ENCODE measurements at regions not wholly inside any gene's neighbourhood (a gene's known extent, or its start where the extent isn't known, plus 50 kb on each side); places are given as distances from the start of the nearest gene placed in this dataset.

DNA sequence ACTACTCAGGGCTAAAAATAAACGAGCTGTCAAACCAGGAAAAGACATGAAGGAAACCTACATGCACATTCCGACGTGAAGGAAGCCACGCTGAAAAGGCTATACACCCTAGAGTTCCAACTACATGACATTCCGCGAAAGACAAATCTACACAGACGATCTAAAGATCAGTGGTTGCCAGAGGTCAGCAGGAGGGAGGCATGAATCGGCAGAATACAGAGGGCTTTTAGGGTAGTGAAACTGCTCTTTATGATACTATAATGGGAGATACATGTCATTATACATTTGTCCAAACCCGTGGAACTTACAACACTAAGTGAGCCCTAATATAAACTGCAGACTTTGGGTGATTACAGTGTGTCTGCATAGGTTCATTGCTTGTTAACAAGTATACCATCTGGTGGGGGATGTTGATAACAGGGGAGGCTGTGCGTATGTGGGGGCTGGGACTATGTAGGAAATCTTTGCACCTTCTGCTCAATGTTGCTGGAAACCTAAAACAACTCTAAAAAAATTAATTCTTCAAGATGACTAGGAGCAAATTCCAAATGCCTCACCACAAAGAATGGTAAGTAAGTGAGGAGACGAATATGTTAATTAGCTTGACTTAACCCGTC is 132.2 kb upstream of the CDH4 start:
- TF ChIP-seq EZH2phosphoT487 (IDR thresholded peaks at IDR 0.05) (no peak), EZH2 (IDR thresholded peaks at IDR 0.05) (no peak)
- TF ChIP-seq, protein P1, sequence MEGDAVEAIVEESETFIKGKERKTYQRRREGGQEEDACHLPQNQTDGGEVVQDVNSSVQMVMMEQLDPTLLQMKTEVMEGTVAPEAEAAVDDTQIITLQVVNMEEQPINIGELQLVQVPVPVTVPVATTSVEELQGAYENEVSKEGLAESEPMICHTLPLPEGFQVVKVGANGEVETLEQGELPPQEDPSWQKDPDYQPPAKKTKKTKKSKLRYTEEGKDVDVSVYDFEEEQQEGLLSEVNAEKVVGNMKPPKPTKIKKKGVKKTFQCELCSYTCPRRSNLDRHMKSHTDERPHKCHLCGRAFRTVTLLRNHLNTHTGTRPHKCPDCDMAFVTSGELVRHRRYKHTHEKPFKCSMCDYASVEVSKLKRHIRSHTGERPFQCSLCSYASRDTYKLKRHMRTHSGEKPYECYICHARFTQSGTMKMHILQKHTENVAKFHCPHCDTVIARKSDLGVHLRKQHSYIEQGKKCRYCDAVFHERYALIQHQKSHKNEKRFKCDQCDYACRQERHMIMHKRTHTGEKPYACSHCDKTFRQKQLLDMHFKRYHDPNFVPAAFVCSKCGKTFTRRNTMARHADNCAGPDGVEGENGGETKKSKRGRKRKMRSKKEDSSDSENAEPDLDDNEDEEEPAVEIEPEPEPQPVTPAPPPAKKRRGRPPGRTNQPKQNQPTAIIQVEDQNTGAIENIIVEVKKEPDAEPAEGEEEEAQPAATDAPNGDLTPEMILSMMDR (IDR thresholded peaks at IDR 0.05) = no peak
- H3K27me3 ChIP-seq = no peaks in the 10 kb centered on the region
- no peaks in the 10 kb centered on the region for H3K79me2 ChIP-seq (ENCODE audit: low read depth)
- peaks cover 4% of the 10 kb centered on the region for H3K9me3 Mint-ChIP-seq
- H3K27ac Mint-ChIP-seq = no peak overlapping the region
- peaks cover 37% of the 10 kb centered on the region for H3K4me1 Mint-ChIP-seq
- no peaks in the 10 kb centered on the region for H3F3A ChIP-seq (ENCODE audit: low read depth)
- H3K4me2 ChIP-seq = no peak overlapping the region
- no peak overlapping the region for H3K4me3 Mint-ChIP-seq
- no peaks in the 10 kb centered on the region for H4K20me1 ChIP-seq (ENCODE audit: low read depth)
- no peak overlapping the region for H3K27ac ChIP-seq
- DNase-seq (ENCODE audit: low spot score) = no peak
- H3K36me3 ChIP-seq = no peaks in the 10 kb centered on the region
- peaks cover 5% of the 10 kb centered on the region for H3K4me1 ChIP-seq
- no peak overlapping the region for H2AFZ ChIP-seq (replicated peaks)
- no peaks in the 10 kb centered on the region for H3K36me3 Mint-ChIP-seq
- H3K9ac ChIP-seq = no peak overlapping the region
- H3K27me3 Mint-ChIP-seq (ENCODE audit: insufficient read depth, low read depth) = peaks cover 15% of the 10 kb centered on the region
- H3K4me3 ChIP-seq = no peak overlapping the region
- H3K9me3 ChIP-seq (ENCODE audit: low read depth) = no peaks in the 10 kb centered on the region

- Mint-ChIP-seq H3K36me3 (no peaks in the 10 kb centered on the region), H3K27me3 (ENCODE audit: insufficient read depth, low read depth) (peaks cover 16% of the 10 kb centered on the region), H3K9me3 (peaks cover 4% of the 10 kb centered on the region), H3K27ac (peak overlapping the region; percentile 26), H3K4me3 (no peak overlapping the region), H3K4me1 (peaks cover 40% of the 10 kb centered on the region)
- H3K79me2 ChIP-seq (ENCODE audit: low read depth) = no peaks in the 10 kb centered on the region
- no peak overlapping the region for H3K27ac ChIP-seq
- H3F3A ChIP-seq (ENCODE audit: low read depth) = no peaks in the 10 kb centered on the region
- no peaks in the 10 kb centered on the region for H4K20me1 ChIP-seq (ENCODE audit: low read depth)
- no peaks in the 10 kb centered on the region for H3K27me3 ChIP-seq
- H3K9me3 ChIP-seq (ENCODE audit: low read depth) = no peaks in the 10 kb centered on the region
- H3K9ac ChIP-seq = no peak overlapping the region
- no peak overlapping the region for H3K4me2 ChIP-seq
- peaks cover 5% of the 10 kb centered on the region for H3K4me1 ChIP-seq
- TF ChIP-seq, protein P1 (IDR thresholded peaks at IDR 0.05) = peak; percentile 73
- TF ChIP-seq EZH2 (IDR thresholded peaks at IDR 0.05) (no peak), EZH2phosphoT487 (IDR thresholded peaks at IDR 0.05) (no peak)
- H3K4me3 ChIP-seq = no peak overlapping the region
- no peak overlapping the region for H2AFZ ChIP-seq (replicated peaks)
- peak; percentile 81 for DNase-seq (ENCODE audit: low spot score)
- no peaks in the 10 kb centered on the region for H3K36me3 ChIP-seq
Observed at GRCh38 chr20:61120595-61121515, 131.2 kb upstream of the CDH4 start.

DNA sequence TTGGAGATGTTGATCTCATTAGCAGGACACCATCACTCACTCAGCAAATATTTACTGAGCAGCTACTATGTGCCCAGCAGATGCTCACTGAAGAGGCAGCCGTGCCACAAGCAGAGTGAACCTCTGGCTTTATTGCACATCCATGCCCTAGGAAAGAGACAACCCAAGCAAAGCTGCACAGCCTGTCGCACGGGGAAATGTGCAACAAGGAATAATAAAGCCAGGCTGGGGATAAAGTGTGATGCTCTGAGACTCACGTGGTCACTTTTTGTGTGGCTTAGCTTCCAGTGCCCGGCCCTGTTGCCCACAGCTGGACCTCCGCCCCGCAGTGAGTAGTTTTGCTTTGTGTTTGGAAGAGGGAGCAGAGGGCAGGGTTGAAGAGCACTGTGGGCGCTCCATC is 130.4 kb upstream of the CDH4 start:
- Mint-ChIP-seq H3K4me3 (no peak overlapping the region), H3K4me1 (peaks cover 43% of the 10 kb centered on the region), H3K27ac (no peak overlapping the region), H3K9me3 (peaks cover 4% of the 10 kb centered on the region), H3K27me3 (ENCODE audit: insufficient read depth, low read depth) (peaks cover 15% of the 10 kb centered on the region), H3K36me3 (no peaks in the 10 kb centered on the region)
- Histone ChIP-seq H3K27me3 (no peaks in the 10 kb centered on the region), H2AFZ (replicated peaks) (no peak overlapping the region), H3F3A (ENCODE audit: low read depth) (no peaks in the 10 kb centered on the region), H3K36me3 (no peaks in the 10 kb centered on the region), H4K20me1 (ENCODE audit: low read depth) (no peaks in the 10 kb centered on the region), H3K79me2 (ENCODE audit: low read depth) (no peaks in the 10 kb centered on the region), H3K4me1 (peaks cover 5% of the 10 kb centered on the region), H3K27ac (no peak overlapping the region), H3K9me3 (ENCODE audit: low read depth) (no peaks in the 10 kb centered on the region), H3K4me2 (no peak overlapping the region), H3K4me3 (no peak overlapping the region), H3K9ac (no peak overlapping the region)
- TF ChIP-seq, protein P1 (IDR thresholded peaks at IDR 0.05) = no peak
- TF ChIP-seq EZH2phosphoT487 (IDR thresholded peaks at IDR 0.05) (no peak), EZH2 (IDR thresholded peaks at IDR 0.05) (no peak)
- no peak for DNase-seq (ENCODE audit: low spot score)
